Type B pancreatic cell (in vitro differentiated cells): ENCODE measurements at regions not wholly inside any gene's neighbourhood (a gene's known extent, or its start where the extent isn't known, plus 50 kb on each side); places are given as distances from the start of the nearest gene placed in this dataset.

Experiments
- DNase-seq: peaks from one replicate; pipeline ENCODE4 v3.0.0; 2021; ENCODE audit warnings: mixed read lengths; ENCODE audit not compliant: unreplicated experiment; ENCODE audit errors: extremely low spot score
- H3K27ac Mint-ChIP-seq: 2 replicates; pipeline ENCODE4 v1.8.0; 2021; ENCODE audit warnings: mild to moderate bottlenecking, mixed read lengths
- H3K27me3 Mint-ChIP-seq: 2 replicates; pipeline ENCODE4 v1.8.0; 2021; ENCODE audit warnings: mixed read lengths
- H3K36me3 Mint-ChIP-seq: 2 replicates; pipeline ENCODE4 v1.8.0; 2021; ENCODE audit warnings: mixed read lengths
- H3K4me1 Mint-ChIP-seq: one replicate; pipeline ENCODE4 v1.8.0; 2021; ENCODE audit warnings: mixed read lengths; ENCODE audit not compliant: unreplicated experiment
- H3K4me3 Mint-ChIP-seq: 2 replicates; pipeline ENCODE4 v1.8.0; 2021; ENCODE audit warnings: mild to moderate bottlenecking, mixed read lengths
- H3K9me3 Mint-ChIP-seq: 2 replicates; pipeline ENCODE4 v1.8.0; 2021; ENCODE audit warnings: mixed read lengths
- CTCF ChIP-seq: fragments of 200-600 bp; sonication (generic); conservative IDR thresholded peaks from 2 replicates; pipeline ENCODE4 v1.5.0; 2021; ENCODE audit warnings: antibody characterized with exemption, mild to moderate bottlenecking

GRCh38 chr20:21967481-21967880 lies 262.0 kb downstream of the PAX1 start:
- no peak overlapping the region for H3K27ac Mint-ChIP-seq
- no peaks in the 10 kb centered on the region for H3K9me3 Mint-ChIP-seq
- no peaks in the 10 kb centered on the region for H3K4me1 Mint-ChIP-seq
- no peaks in the 10 kb centered on the region for H3K36me3 Mint-ChIP-seq
- DNase-seq: no peak
- H3K27me3 Mint-ChIP-seq: no peaks in the 10 kb centered on the region
- no peak for TF ChIP-seq CTCF
- no peak overlapping the region for H3K4me3 Mint-ChIP-seq

GRCh38 chr20:21956591-21956990 lies 251.1 kb downstream of the PAX1 start:
- H3K9me3 Mint-ChIP-seq: peaks cover 4% of the 10 kb centered on the region
- no peak for DNase-seq
- H3K27me3 Mint-ChIP-seq: peaks cover 10% of the 10 kb centered on the region
- H3K4me1 Mint-ChIP-seq: no peaks in the 10 kb centered on the region
- H3K4me3 Mint-ChIP-seq: no peak overlapping the region
- no peak overlapping the region for H3K27ac Mint-ChIP-seq
- no peaks in the 10 kb centered on the region for H3K36me3 Mint-ChIP-seq
- no peak for TF ChIP-seq CTCF

- Mint-ChIP-seq H3K9me3 (no peaks in the 10 kb centered on the region), H3K27me3 (peaks cover 23% of the 10 kb centered on the region), H3K27ac (no peak overlapping the region), H3K4me3 (no peak overlapping the region), H3K36me3 (no peaks in the 10 kb centered on the region), H3K4me1 (no peaks in the 10 kb centered on the region)
- DNase-seq: no peak
- TF ChIP-seq CTCF: no peak
Measured at GRCh38 chr20:21947406-21947805, 241.9 kb downstream of the PAX1 start.

GRCh38 chr20:21944227-21944626 lies 238.8 kb downstream of the PAX1 start:
- Mint-ChIP-seq H3K27ac (no peak overlapping the region), H3K27me3 (peaks cover 16% of the 10 kb centered on the region), H3K36me3 (no peaks in the 10 kb centered on the region), H3K9me3 (no peaks in the 10 kb centered on the region), H3K4me3 (no peak overlapping the region), H3K4me1 (no peaks in the 10 kb centered on the region)
- no peak for DNase-seq
- TF ChIP-seq CTCF: no peak

- Mint-ChIP-seq H3K4me3 (no peak overlapping the region), H3K27me3 (peaks cover 13% of the 10 kb centered on the region), H3K36me3 (no peaks in the 10 kb centered on the region), H3K9me3 (no peaks in the 10 kb centered on the region), H3K27ac (no peak overlapping the region), H3K4me1 (no peaks in the 10 kb centered on the region)
- no peak for TF ChIP-seq CTCF
- no peak for DNase-seq
Measured at GRCh38 chr20:21941941-21942805, 236.7 kb downstream of the PAX1 start.
